Urinary bladder (tissue), 3 donors: ENCODE measurements at regions not wholly inside any gene's neighbourhood (a gene's known extent, or its start where the extent isn't known, plus 50 kb on each side); places are given as distances from the start of the nearest gene placed in this dataset.

Source experiments
- DNase-seq: peaks from one replicate; pipeline ENCODE4 v3.0.0-alpha.2; 2015; ENCODE audit errors: extremely low spot score
- H3K27ac ChIP-seq: one replicate; pipeline ENCODE4 v1.5.1; 2013; ENCODE audit warnings: low read depth, mild to moderate bottlenecking, moderate library complexity
- H3K36me3 ChIP-seq: one replicate; pipeline ENCODE4 v1.6.1; 2013; ENCODE audit warnings: mild to moderate bottlenecking, moderate library complexity; ENCODE audit not compliant: insufficient read depth
- H3K4me1 ChIP-seq: one replicate; pipeline ENCODE4 v1.6.1; 2013; ENCODE audit warnings: mild to moderate bottlenecking, moderate library complexity; ENCODE audit not compliant: insufficient read depth
- H3K4me3 ChIP-seq: one replicate; pipeline ENCODE4 v1.5.1; 2013; ENCODE audit warnings: low read depth, low read length
- WGBS: extraction: QIAGEN DNeasy Blood & Tissue Kit; methylation state at CpG from one replicate; pipeline ENCODE4 v1.1.7; 2013; 5-methylcytosine and 5-hydroxymethylcytosine counted together
- donor health status: healthy with polysubstance abuse.
- donor health status: healthy.

- 65% methylated on average over 11 of the region's 11 CpGs for WGBS
- DNase-seq: no peak
Measured at GRCh38 chr7:155974186-155974897, 162.1 kb upstream of the SHH start.

GRCh38 chr7:155973451-155973997 lies 161.3 kb upstream of the SHH start:
- Histone ChIP-seq H3K27ac (no peak overlapping the region), H3K4me1 (no peaks in the 10 kb centered on the region), H3K4me3 (no peak overlapping the region), H3K36me3 (no peaks in the 10 kb centered on the region)
- 85% methylated on average over 15 of the region's 15 CpGs for WGBS
- DNase-seq: no peak

More at GRCh38 chr7:155974186-155974897, 162.1 kb upstream of the SHH start:
- Histone ChIP-seq H3K27ac (no peak overlapping the region), H3K36me3 (no peaks in the 10 kb centered on the region), H3K4me3 (no peak overlapping the region), H3K4me1 (no peaks in the 10 kb centered on the region)

- 55% methylated on average over 13 of the region's 13 CpGs for WGBS
- no peaks in the 10 kb centered on the region for H3K4me1 ChIP-seq
- no peak overlapping the region for H3K27ac ChIP-seq
- H3K36me3 ChIP-seq: no peaks in the 10 kb centered on the region
- DNase-seq: no peak
- no peak overlapping the region for H3K4me3 ChIP-seq
Measured at GRCh38 chr7:155972651-155973390, 160.6 kb upstream of the SHH start.

GRCh38 chr7:155972247-155972646 lies 160.0 kb upstream of the SHH start:
- DNase-seq: no peak
- H3K27ac ChIP-seq: no peak overlapping the region
- no peaks in the 10 kb centered on the region for H3K36me3 ChIP-seq
- no peak overlapping the region for H3K4me3 ChIP-seq
- WGBS: 76% methylated on average over 8 of the region's 8 CpGs
- no peaks in the 10 kb centered on the region for H3K4me1 ChIP-seq

- no peak overlapping the region for H3K27ac ChIP-seq
- H3K4me3 ChIP-seq: no peak overlapping the region
- DNase-seq: no peak
- H3K36me3 ChIP-seq: no peaks in the 10 kb centered on the region
- H3K4me1 ChIP-seq: no peaks in the 10 kb centered on the region
- 74% methylated on average over 15 of the region's 15 CpGs for WGBS
Measured at GRCh38 chr7:155971180-155971770, 159.0 kb upstream of the SHH start.

GRCh38 chr7:155969192-155969929 lies 157.1 kb upstream of the SHH start:
- DNase-seq: no peak
- H3K27ac ChIP-seq: no peak overlapping the region
- WGBS: 80% methylated on average over 21 of the region's 21 CpGs
- no peaks in the 10 kb centered on the region for H3K4me1 ChIP-seq
- H3K4me3 ChIP-seq: no peak overlapping the region
- no peaks in the 10 kb centered on the region for H3K36me3 ChIP-seq

- Histone ChIP-seq H3K4me3 (no peak overlapping the region), H3K36me3 (no peaks in the 10 kb centered on the region), H3K27ac (no peak overlapping the region), H3K4me1 (no peaks in the 10 kb centered on the region)
- 82% methylated on average over 7 of the region's 7 CpGs for WGBS
- no peak for DNase-seq
Measured at GRCh38 chr7:155965010-155965409, 152.7 kb upstream of the SHH start.

- H3K4me3 ChIP-seq: no peak overlapping the region
- DNase-seq: no peak
- H3K4me1 ChIP-seq: no peaks in the 10 kb centered on the region
- 86% methylated on average over 9 of the region's 9 CpGs for WGBS
- H3K27ac ChIP-seq: no peak overlapping the region
- H3K36me3 ChIP-seq: no peaks in the 10 kb centered on the region
Measured at GRCh38 chr7:155964543-155964942, 152.3 kb upstream of the SHH start.

- no peak for DNase-seq
- H3K4me1 ChIP-seq: no peaks in the 10 kb centered on the region
- no peak overlapping the region for H3K4me3 ChIP-seq
- H3K36me3 ChIP-seq: no peaks in the 10 kb centered on the region
- 62% methylated on average over 12 of the region's 12 CpGs for WGBS
- no peak overlapping the region for H3K27ac ChIP-seq
Measured at GRCh38 chr7:155963771-155964195, 151.5 kb upstream of the SHH start.

- no peaks in the 10 kb centered on the region for H3K36me3 ChIP-seq
- DNase-seq: no peak
- H3K4me3 ChIP-seq: no peak overlapping the region
- H3K4me1 ChIP-seq: no peaks in the 10 kb centered on the region
- 86% methylated on average over 8 of the region's 8 CpGs for WGBS
- H3K27ac ChIP-seq: no peak overlapping the region
Measured at GRCh38 chr7:155963356-155963755, 151.1 kb upstream of the SHH start.

GRCh38 chr7:155962968-155963300 lies 150.7 kb upstream of the SHH start:
- Histone ChIP-seq H3K4me3 (no peak overlapping the region), H3K36me3 (no peaks in the 10 kb centered on the region), H3K4me1 (no peaks in the 10 kb centered on the region), H3K27ac (no peak overlapping the region)
- WGBS: 92% methylated on average over 12 of the region's 12 CpGs
- DNase-seq: no peak

- WGBS: 72% methylated on average over 13 of the region's 13 CpGs
- Histone ChIP-seq H3K27ac (no peak overlapping the region), H3K36me3 (no peaks in the 10 kb centered on the region), H3K4me3 (no peak overlapping the region), H3K4me1 (no peaks in the 10 kb centered on the region)
- DNase-seq: no peak
Measured at GRCh38 chr7:155962191-155962967, 150.1 kb upstream of the SHH start.
